Skeletal muscle satellite cell (primary cell): ENCODE measurements at regions not wholly inside any gene's neighbourhood (a gene's known extent, or its start where the extent isn't known, plus 50 kb on each side); places are given as distances from the start of the nearest gene placed in this dataset.

Experiments used
- H3K27me3 ChIP-seq: 2 replicates; pipeline ENCODE4 v1.7.0; 2013; ENCODE audit warnings: low read length; ENCODE audit not compliant: control insufficient read depth, insufficient read depth
- H3K36me3 ChIP-seq: 2 replicates; pipeline ENCODE4 v1.7.0; 2013; ENCODE audit warnings: mild to moderate bottlenecking, control low read depth, low read length; ENCODE audit not compliant: insufficient read depth
- H3K4me1 ChIP-seq: 2 replicates; pipeline ENCODE4 v1.7.0; 2013; ENCODE audit warnings: low read length; ENCODE audit not compliant: control insufficient read depth, insufficient read depth
- H3K4me2 ChIP-seq: 2 replicates; pipeline ENCODE4 v1.7.0; 2013; ENCODE audit warnings: mild to moderate bottlenecking, low read length
- H3K4me3 ChIP-seq: 2 replicates; pipeline ENCODE4 v1.7.0; 2013; ENCODE audit warnings: low read length
- H3K9ac ChIP-seq: 2 replicates; pipeline ENCODE4 v1.7.0; 2013; ENCODE audit warnings: mild to moderate bottlenecking, low read depth, low read length, moderate library complexity
- H3K9me3 ChIP-seq: replicated peaks from 2 replicates; pipeline ENCODE4 v1.7.0; 2013; ENCODE audit warnings: mild to moderate bottlenecking, control low read depth, low read length

- Histone ChIP-seq H3K9me3 (no peaks in the 10 kb centered on the region), H3K4me2 (no peak overlapping the region), H3K9ac (no peak overlapping the region), H3K4me3 (no peak overlapping the region), H3K36me3 (no peaks in the 10 kb centered on the region), H3K4me1 (peaks cover 11% of the 10 kb centered on the region), H3K27me3 (peaks cover 6% of the 10 kb centered on the region)
Measured at GRCh38 chr5:74199436-74200210, 440.9 kb downstream of the ENC1 start.

- Histone ChIP-seq H3K36me3 (no peaks in the 10 kb centered on the region), H3K9me3 (no peaks in the 10 kb centered on the region), H3K9ac (no peak overlapping the region), H3K27me3 (peaks cover 8% of the 10 kb centered on the region), H3K4me3 (no peak overlapping the region), H3K4me1 (peaks cover 11% of the 10 kb centered on the region), H3K4me2 (no peak overlapping the region)
Measured at GRCh38 chr5:74199005-74199404, 441.5 kb downstream of the ENC1 start.

- no peak overlapping the region for H3K9ac ChIP-seq
- H3K9me3 ChIP-seq = no peaks in the 10 kb centered on the region
- H3K4me1 ChIP-seq = peaks cover 11% of the 10 kb centered on the region
- H3K27me3 ChIP-seq = peaks cover 9% of the 10 kb centered on the region
- H3K4me3 ChIP-seq = no peak overlapping the region
- H3K36me3 ChIP-seq = no peaks in the 10 kb centered on the region
- H3K4me2 ChIP-seq = no peak overlapping the region
Measured at GRCh38 chr5:74198156-74198555, 442.4 kb downstream of the ENC1 start.

DNA sequence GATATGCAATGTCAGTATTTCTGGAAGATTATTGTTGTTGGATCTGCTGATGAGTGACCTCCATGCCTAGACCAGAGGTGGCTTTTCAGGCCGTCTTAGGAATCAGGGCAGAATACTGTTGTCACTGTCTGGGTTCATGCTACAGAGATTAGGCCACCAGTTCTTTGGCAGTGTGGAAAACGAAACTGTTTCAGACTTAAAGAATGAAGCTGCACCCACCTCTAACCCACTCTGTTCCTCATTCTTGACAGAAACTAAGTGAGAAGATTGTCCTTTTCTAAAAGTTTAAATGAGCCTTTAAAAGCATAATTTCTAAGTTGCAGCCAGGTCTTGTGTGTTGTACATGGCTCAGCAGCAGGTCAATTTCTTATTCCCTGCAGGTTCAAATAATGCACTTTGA, 444.3 kb downstream of the ENC1 start:
- Histone ChIP-seq H3K9ac (no peak overlapping the region), H3K4me2 (no peak overlapping the region), H3K9me3 (no peaks in the 10 kb centered on the region), H3K36me3 (no peaks in the 10 kb centered on the region), H3K27me3 (peaks cover 9% of the 10 kb centered on the region), H3K4me1 (peaks cover 4% of the 10 kb centered on the region), H3K4me3 (no peak overlapping the region)

DNA sequence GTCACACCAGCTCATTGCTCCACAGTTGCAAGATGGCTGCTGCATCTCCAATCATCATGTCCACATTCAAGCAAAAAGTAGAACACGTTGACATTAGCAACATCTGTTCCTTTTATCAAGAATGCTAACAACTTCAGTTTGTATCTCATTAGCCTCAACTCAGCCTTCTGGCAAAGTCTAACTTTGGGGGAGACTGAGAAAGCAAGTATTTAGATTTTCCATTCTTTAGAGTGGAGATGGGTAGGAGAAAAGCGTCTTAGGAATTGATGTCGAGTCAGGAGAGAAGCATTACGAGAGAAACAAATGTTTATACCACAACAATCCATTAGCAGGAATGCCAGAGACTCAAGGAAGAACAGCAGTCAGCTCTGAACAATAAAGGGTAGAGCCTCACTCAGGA, 446.3 kb downstream of the ENC1 start:
- Histone ChIP-seq H3K4me1 (no peaks in the 10 kb centered on the region), H3K27me3 (peaks cover 9% of the 10 kb centered on the region), H3K4me3 (no peak overlapping the region), H3K4me2 (no peak overlapping the region), H3K9me3 (no peaks in the 10 kb centered on the region), H3K9ac (no peak overlapping the region), H3K36me3 (no peaks in the 10 kb centered on the region)

GRCh38 chr5:74192606-74193299, 447.8 kb downstream of the ENC1 start:
- Histone ChIP-seq H3K4me1 (no peaks in the 10 kb centered on the region), H3K9ac (no peak overlapping the region), H3K9me3 (no peaks in the 10 kb centered on the region), H3K36me3 (no peaks in the 10 kb centered on the region), H3K27me3 (peaks cover 3% of the 10 kb centered on the region), H3K4me3 (no peak overlapping the region), H3K4me2 (no peak overlapping the region)

DNA sequence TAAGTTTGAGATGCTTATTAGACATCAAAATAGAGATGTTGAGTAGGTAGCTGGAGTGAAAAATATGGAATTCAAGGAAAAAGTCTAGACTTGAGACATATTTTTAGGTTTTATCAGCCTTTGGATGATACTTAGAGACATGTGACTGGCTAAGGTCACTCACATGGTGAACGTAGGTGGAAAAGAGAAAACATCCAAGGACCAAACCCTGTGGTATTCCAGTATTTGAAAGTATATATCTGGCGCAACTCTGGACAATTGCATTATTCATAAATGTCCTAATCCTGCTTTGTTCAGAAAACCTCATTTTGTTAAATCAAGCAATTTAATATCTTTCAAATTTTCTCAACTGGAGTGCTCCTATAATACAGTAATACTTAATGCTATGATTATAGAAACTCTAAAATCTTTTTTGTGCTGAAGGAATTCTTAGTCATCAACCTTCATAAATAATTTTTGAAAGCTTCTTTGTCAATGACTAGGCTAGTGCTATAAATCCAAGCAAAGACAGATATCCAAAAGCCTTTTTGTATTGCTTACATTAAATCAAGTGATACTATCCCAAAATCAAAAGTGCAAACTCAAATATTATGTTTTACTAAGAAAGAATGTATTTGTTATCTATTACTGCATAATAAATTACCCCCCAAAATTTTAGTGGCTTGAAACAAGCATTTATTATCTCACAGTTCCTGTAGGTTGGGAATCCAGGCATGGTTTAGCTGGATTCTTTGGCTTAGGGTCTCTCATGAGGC, 452.0 kb downstream of the ENC1 start:
- Histone ChIP-seq H3K9ac (no peak overlapping the region), H3K27me3 (peaks cover 14% of the 10 kb centered on the region), H3K4me3 (no peak overlapping the region), H3K9me3 (no peaks in the 10 kb centered on the region), H3K4me1 (no peaks in the 10 kb centered on the region), H3K36me3 (no peaks in the 10 kb centered on the region), H3K4me2 (no peak overlapping the region)

DNA sequence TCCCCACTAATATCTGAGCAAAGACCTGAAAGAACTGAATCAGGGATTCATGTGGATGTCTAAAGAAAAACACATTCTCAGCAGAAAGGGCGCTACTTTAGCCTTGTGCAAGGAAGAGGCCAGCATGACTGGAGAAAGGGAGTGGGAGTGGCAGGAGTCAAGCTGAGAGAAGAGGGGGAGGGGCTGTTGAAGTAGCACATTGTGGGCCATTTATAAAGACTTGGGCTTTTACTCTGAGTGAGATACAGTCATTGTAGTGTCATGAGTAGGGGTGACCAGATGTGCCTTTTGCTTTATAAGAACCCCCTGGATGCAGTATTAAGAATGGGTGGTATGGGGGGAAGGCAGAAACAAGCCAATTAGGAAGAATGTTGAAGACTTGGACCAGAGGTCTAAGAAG, 452.8 kb downstream of the ENC1 start:
- Histone ChIP-seq H3K4me3 (no peak overlapping the region), H3K9ac (no peak overlapping the region), H3K27me3 (peaks cover 14% of the 10 kb centered on the region), H3K36me3 (no peaks in the 10 kb centered on the region), H3K4me1 (no peaks in the 10 kb centered on the region), H3K9me3 (no peaks in the 10 kb centered on the region), H3K4me2 (no peak overlapping the region)

- no peak overlapping the region for H3K9ac ChIP-seq
- H3K27me3 ChIP-seq = peaks cover 14% of the 10 kb centered on the region
- H3K9me3 ChIP-seq = no peaks in the 10 kb centered on the region
- no peaks in the 10 kb centered on the region for H3K36me3 ChIP-seq
- no peak overlapping the region for H3K4me2 ChIP-seq
- no peaks in the 10 kb centered on the region for H3K4me1 ChIP-seq
- no peak overlapping the region for H3K4me3 ChIP-seq
Measured at GRCh38 chr5:74186356-74187315, 453.9 kb downstream of the ENC1 start.

- no peaks in the 10 kb centered on the region for H3K4me1 ChIP-seq
- H3K9me3 ChIP-seq = no peaks in the 10 kb centered on the region
- H3K4me3 ChIP-seq = no peak overlapping the region
- no peak overlapping the region for H3K4me2 ChIP-seq
- no peak overlapping the region for H3K9ac ChIP-seq
- no peaks in the 10 kb centered on the region for H3K36me3 ChIP-seq
- H3K27me3 ChIP-seq = peaks cover 14% of the 10 kb centered on the region
Measured at GRCh38 chr5:74185599-74185998, 454.9 kb downstream of the ENC1 start.

DNA sequence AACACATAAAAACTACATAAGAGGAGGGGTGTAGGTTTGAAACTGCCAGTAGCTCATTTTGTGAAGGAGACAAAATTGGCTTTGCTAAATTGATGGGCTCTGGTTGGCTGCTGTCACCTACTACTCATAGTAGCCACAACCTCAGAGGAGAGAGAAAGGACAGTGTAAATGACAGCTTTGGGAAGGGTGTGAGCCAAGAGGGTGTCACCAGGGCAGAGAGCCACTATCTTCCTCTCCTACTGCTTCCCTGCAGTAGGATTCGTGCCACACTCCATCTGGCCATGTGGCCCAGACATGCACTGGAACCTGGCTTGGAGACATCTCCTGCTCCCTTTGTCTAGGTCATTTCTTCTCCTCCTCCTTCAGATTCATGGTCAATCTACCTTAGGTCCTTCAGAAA, 455.9 kb downstream of the ENC1 start:
- no peak overlapping the region for H3K9ac ChIP-seq
- no peak overlapping the region for H3K4me2 ChIP-seq
- H3K4me1 ChIP-seq = no peaks in the 10 kb centered on the region
- no peak overlapping the region for H3K4me3 ChIP-seq
- peaks cover 14% of the 10 kb centered on the region for H3K27me3 ChIP-seq
- H3K36me3 ChIP-seq = no peaks in the 10 kb centered on the region
- no peaks in the 10 kb centered on the region for H3K9me3 ChIP-seq
